ENCODE measurements at regions not wholly inside any gene's neighbourhood (a gene's known extent, or its start where the extent isn't known, plus 50 kb on each side); places are given as distances from the start of the nearest gene placed in this dataset.

GRCh38 chr3:34011171-34012101 is 213.0 kb downstream of the PDCD6IP start:
- peak; percentile 50 for DNase-seq (ENCODE audit: low read depth)

GRCh38 chr3:34012102-34012461 is 213.7 kb downstream of the PDCD6IP start:
- peak; percentile 81 for DNase-seq (ENCODE audit: low read depth)

- no peak for DNase-seq (ENCODE audit: low read depth)
Measured at GRCh38 chr3:34013818-34014570, 215.6 kb downstream of the PDCD6IP start.

- DNase-seq (ENCODE audit: low read depth): no peak
Measured at GRCh38 chr3:34015204-34016142, 217.0 kb downstream of the PDCD6IP start.

- DNase-seq (ENCODE audit: low read depth): no peak
Measured at GRCh38 chr3:34016925-34017587, 218.6 kb downstream of the PDCD6IP start.

- no peak for DNase-seq (ENCODE audit: low read depth)
Measured at GRCh38 chr3:34017757-34018156, 219.3 kb downstream of the PDCD6IP start.

- no peak for DNase-seq (ENCODE audit: low read depth)
Measured at GRCh38 chr3:34019158-34019557, 220.7 kb downstream of the PDCD6IP start.

- peak; percentile 63 for DNase-seq (ENCODE audit: low read depth)
Measured at GRCh38 chr3:34020170-34020569, 221.7 kb downstream of the PDCD6IP start.

GRCh38 chr3:34020726-34021680 is 222.6 kb downstream of the PDCD6IP start:
- DNase-seq (ENCODE audit: low read depth): no peak

GRCh38 chr3:34022147-34022546 is 223.7 kb downstream of the PDCD6IP start:
- DNase-seq (ENCODE audit: low read depth): no peak

GRCh38 chr3:34024447-34025240 is 226.2 kb downstream of the PDCD6IP start:
- no peak for DNase-seq (ENCODE audit: low read depth)

- DNase-seq (ENCODE audit: low read depth): no peak
Measured at GRCh38 chr3:34033839-34034238, 235.4 kb downstream of the PDCD6IP start.

GRCh38 chr3:34034840-34035239 is 236.4 kb downstream of the PDCD6IP start:
- DNase-seq (ENCODE audit: low read depth): no peak

GRCh38 chr3:34035775-34036174 is 237.3 kb downstream of the PDCD6IP start:
- no peak for DNase-seq (ENCODE audit: low read depth)

GRCh38 chr3:34037260-34037659 is 238.8 kb downstream of the PDCD6IP start:
- DNase-seq (ENCODE audit: low read depth): no peak

- DNase-seq (ENCODE audit: low read depth): no peak
Measured at GRCh38 chr3:34038131-34038530, 239.7 kb downstream of the PDCD6IP start.

- no peak for DNase-seq (ENCODE audit: low read depth)
Measured at GRCh38 chr3:34046154-34046553, 247.7 kb downstream of the PDCD6IP start.

- DNase-seq (ENCODE audit: low read depth): no peak
Measured at GRCh38 chr3:34053626-34054025, 255.2 kb downstream of the PDCD6IP start.
